GM12891 (cell line): ENCODE measurements at regions not wholly inside any gene's neighbourhood (a gene's known extent, or its start where the extent isn't known, plus 50 kb on each side); places are given as distances from the start of the nearest gene placed in this dataset.

Experiments used
- DNase-seq: peaks from one replicate; pipeline ENCODE4 v3.0.0; 2011; ENCODE audit warnings: low spot score; ENCODE audit not compliant: insufficient read length
- FAIRE-seq: peaks from 2 replicates; lab custom pipeline; 2011; peaks lifted over from hg19 to GRCh38; lab: Jason Lieb, UNC
- PAX5 ChIP-seq: IDR thresholded peaks from 2 replicates; pipeline ENCODE4 v1.6.1; 2011; ENCODE audit warnings: low read length, moderate library complexity, mild to moderate bottlenecking; ENCODE audit not compliant: insufficient read depth, severe bottlenecking
- POLR2A ChIP-seq: IDR thresholded peaks from 2 replicates; pipeline ENCODE4 v1.6.1; 2011; ENCODE audit warnings: low read depth, low read length, control low read depth
- POLR2AphosphoS5 ChIP-seq: IDR thresholded peaks from 2 replicates; pipeline ENCODE4 v1.6.1; 2011; ENCODE audit warnings: low read depth, low read length, control low read depth
- POU2F2 ChIP-seq: IDR thresholded peaks from 2 replicates; pipeline ENCODE4 v1.6.1; 2011; ENCODE audit warnings: low read depth, mild to moderate bottlenecking, control low read depth, low read length, moderate library complexity
- SPI1 ChIP-seq: IDR thresholded peaks from 2 replicates; pipeline ENCODE4 v1.6.1; 2011; ENCODE audit warnings: low read depth, low read length, control low read depth
- TAF1 ChIP-seq: IDR thresholded peaks from 2 replicates; pipeline ENCODE4 v1.6.1; 2011; ENCODE audit warnings: low read depth, low read length, control low read depth

DNA sequence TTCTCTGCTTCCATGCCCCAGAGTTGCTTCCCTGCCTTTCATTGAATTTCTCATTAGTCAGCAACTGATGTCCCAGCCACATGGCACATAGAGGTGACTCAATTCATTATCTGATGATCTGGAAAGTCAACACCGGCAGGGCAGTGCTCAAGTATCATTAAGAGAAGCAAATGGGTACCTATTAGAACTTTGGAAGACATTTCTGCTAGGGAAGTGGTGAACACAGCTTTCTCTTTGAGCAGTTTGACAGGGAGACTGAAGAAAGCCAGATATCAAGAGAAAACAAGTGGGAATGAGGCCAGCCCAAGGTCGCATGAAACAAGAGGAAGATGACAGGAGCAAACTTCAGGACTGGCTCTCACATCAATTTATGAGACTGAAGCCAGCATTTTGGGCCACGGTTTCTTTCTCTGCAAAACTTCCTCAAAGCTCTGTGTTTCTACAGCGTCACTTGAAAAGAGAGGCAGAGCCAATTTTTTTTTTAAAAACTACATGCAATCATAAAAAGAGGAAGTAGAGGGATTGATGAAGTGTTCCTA is 108.3 kb upstream of the RPS6KA3 start:
- DNase-seq (no peak), FAIRE-seq (peak; percentile 76)
- TF ChIP-seq POU2F2 (no peak), SPI1 (peak; percentile 42; the same call in 1 of the 2 replicates)

- TF ChIP-seq TAF1 (no peak), POLR2AphosphoS5 (no peak), POU2F2 (no peak), POLR2A (no peak), PAX5 (no peak), SPI1 (no peak)
- DNase-seq (no peak), FAIRE-seq (no peak)
These were observed 107.7 kb upstream of the RPS6KA3 start for GRCh38 chrX:20374450-20374849.

DNA sequence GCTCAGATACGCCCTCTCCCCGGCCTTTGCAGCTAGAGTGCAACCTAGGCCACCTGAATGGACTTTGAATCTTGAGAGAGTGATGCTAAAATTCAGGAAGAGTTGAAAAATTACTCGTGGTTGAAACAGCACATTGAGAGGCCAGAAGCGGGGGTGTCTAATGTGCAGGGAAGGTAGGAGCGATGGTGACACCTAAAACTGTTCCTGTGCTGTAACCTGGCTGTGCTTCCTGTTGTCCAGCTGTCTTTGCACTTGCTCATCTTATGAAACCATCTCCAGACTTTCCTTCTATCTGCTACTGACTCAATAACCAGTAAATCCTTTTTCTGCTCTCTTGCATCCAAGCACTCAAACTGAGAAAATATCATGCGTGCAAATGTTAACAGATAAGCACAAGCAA is 106.4 kb upstream of the RPS6KA3 start:
- TF ChIP-seq POLR2AphosphoS5 (no peak), POLR2A (no peak), PAX5 (no peak), TAF1 (no peak), POU2F2 (no peak), SPI1 (no peak)
- no peak for DNase-seq
- FAIRE-seq: peak; percentile 55

DNA sequence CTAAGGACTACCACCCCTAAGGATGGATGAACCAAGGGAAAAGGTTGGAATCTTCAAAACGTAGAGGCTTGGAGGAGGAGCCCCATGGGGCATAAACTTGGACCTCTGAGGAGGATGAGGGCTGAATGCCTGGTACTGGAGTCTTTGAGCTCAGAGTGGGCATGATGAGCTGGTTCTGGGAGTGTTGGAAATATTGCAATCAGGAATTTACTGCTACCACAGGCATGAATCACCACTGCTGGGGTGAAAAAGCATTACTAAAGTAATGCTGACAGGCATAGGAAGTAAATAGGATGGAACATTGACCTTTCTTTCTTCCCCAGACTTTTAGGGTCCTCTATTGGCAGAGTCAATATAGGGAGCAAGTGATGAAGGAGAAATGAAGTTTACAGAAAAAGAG is 105.8 kb upstream of the RPS6KA3 start:
- FAIRE-seq (peak; percentile 75), DNase-seq (no peak)
- TF ChIP-seq SPI1: no peak
- TF ChIP-seq POU2F2: no peak
- TF ChIP-seq TAF1: no peak
- TF ChIP-seq POLR2AphosphoS5: no peak
- no peak for TF ChIP-seq PAX5
- TF ChIP-seq POLR2A: no peak

DNA sequence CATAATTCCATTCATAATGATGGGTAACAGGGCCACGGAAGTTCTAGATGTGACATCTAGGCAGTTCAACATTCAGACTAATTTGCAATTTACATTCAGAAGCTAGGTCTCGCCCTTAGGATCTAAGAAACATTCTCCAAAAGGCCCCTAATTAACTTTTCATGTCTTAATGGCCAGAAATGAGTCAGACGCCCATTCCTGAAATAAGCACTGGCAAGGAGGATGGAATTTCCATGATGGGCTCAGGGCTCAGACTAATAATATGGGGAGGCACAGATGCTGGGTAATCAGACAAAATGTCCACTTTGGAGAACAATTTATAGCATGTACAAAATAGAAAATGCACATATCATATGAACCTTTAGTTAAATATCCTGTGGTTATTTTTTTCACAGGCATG is 102.8 kb upstream of the RPS6KA3 start:
- TF ChIP-seq TAF1: no peak
- TF ChIP-seq POLR2AphosphoS5: no peak
- no peak for TF ChIP-seq POU2F2
- TF ChIP-seq POLR2A: no peak
- TF ChIP-seq SPI1: no peak
- TF ChIP-seq PAX5: no peak
- FAIRE-seq (no peak), DNase-seq (no peak)

GRCh38 chrX:20364238-20364637 is 97.5 kb upstream of the RPS6KA3 start:
- DNase-seq: no peak
- FAIRE-seq: no peak

DNA sequence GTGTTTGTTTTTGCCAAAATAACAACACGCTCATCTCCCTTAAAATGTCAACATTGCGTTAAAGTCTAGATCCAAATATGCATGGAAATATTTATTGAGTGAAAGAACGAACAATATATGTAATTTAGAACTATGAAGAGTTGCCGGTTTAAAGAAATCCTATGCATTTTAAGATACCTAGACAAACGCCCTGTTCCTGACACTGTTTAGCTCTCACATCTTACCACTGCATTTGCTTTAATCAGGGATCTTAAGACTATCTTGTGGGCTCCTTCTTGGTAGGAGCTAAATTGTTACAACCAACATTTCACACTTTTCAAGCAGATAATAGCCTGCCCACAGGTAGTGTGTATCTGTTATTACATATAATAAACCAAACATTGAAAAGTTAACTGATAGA is 96.6 kb upstream of the RPS6KA3 start:
- no peak for TF ChIP-seq POLR2AphosphoS5
- no peak for TF ChIP-seq POLR2A
- TF ChIP-seq TAF1: no peak
- no peak for TF ChIP-seq PAX5
- TF ChIP-seq POU2F2: no peak
- TF ChIP-seq SPI1: no peak
- DNase-seq (no peak), FAIRE-seq (peak; percentile 51)

More at GRCh38 chrX:20364238-20364637, 97.5 kb upstream of the RPS6KA3 start:
- TF ChIP-seq PAX5 (no peak), SPI1 (no peak), POLR2AphosphoS5 (no peak), POU2F2 (no peak), TAF1 (no peak), POLR2A (no peak)

DNA sequence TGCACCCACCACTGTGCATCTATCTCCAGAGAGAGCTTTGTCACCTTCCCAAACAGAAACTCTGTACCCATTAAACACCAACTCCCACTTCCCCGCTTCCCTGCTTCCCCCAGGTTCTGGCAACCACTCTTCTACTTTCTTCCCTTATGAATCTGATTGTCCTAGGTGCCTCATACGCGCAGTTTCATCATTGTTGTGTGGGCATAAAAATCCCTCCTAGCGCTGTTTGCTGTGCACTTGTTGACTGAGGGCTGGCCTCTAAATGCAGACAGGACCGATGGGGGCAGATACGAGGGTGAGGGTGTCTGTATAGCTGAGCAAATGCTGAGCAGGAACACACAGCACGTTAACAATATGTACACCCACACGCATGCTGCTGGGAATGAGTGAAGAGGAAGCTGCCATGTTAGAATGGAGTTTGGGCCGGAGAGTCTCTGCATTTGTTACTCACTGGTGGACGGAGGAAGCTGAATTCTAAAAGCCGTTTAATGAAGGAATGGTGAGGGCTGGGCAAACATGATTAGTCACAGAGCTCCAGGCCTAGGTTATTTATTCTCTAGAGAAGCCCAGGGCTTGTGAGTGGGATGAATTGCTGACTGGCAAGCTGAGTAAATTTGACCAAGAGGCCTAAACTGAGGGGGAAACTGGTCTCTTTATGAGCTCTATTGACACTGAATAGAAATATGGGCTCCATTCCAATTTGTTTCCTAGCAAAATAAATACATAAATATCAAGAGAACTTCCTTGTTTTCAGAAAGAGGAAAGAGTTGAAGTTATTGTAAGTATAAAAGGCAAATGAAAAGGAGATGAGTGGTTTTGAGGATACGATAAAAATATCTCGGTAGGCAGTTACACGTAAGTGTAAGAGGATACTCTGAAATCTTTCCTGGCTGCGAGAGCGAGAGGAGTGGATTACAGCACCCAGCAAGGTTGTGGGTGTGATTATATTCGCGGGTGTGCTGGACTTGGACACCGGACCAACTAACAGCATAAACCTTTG is 95.9 kb upstream of the RPS6KA3 start:
- TF ChIP-seq POLR2A (no peak), POU2F2 (no peak)
- DNase-seq (no peak), FAIRE-seq (peak; percentile 31)

DNA sequence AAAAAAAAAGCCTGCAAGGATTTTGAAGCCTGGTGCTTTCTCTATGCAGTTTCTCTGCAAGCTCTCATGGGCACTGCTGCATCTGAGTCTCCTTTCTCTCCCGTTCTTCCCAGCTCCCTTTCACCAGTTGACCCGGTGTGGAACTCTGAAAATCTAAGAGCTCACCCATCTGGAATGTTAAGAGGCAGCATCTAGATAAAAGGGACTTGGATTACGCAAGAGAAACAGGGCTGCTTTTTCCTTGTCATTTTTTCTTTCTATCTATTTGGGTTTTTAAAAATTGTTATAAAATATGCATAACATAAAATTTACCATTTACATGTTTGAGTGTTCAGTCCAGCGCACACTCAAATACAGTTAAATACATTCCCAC is 95.2 kb upstream of the RPS6KA3 start:
- TF ChIP-seq PAX5 (no peak), TAF1 (no peak), POLR2A (no peak), SPI1 (no peak), POU2F2 (no peak)
- FAIRE-seq (no peak), DNase-seq (no peak)
